ENCODE measurements at regions not wholly inside any gene's neighbourhood (a gene's known extent, or its start where the extent isn't known, plus 50 kb on each side); places are given as distances from the start of the nearest gene placed in this dataset.

- H3K4ac ChIP-seq (ENCODE audit: low read depth, low read length), result no peak overlapping the region
- CTCF ChIA-PET, result interaction anchor here (0.7 to 1.7 kb wide), 2 partner anchors 851 to 1586 kb away, joined by 4 to 6 read pairs; partner anchors contain the start of gene UBE2E3
- no peak overlapping the region for H3K14ac ChIP-seq (replicated peaks; ENCODE audit: low read depth, low read length)
- no peak overlapping the region for H3K18ac ChIP-seq (ENCODE audit: low read depth, low read length)
- H3K27me3 ChIP-seq (ENCODE audit: control insufficient read depth, insufficient read depth, low read length), result no peaks in the 10 kb centered on the region
- H3K4me3 ChIP-seq (ENCODE audit: insufficient read depth, low read depth, low read length), result no peak overlapping the region
- no peaks in the 10 kb centered on the region for H3K36me3 ChIP-seq (ENCODE audit: control insufficient read depth, insufficient read depth, low read length)
- H4K91ac ChIP-seq (ENCODE audit: insufficient read depth, low read depth, low read length), result no peak overlapping the region
- no peak overlapping the region for H3K27ac ChIP-seq (ENCODE audit: insufficient read depth, low read length)
- no peak overlapping the region for H2BK120ac ChIP-seq (ENCODE audit: low read depth, low read length)
- H2BK20ac ChIP-seq (ENCODE audit: low read depth, low read length), result no peak overlapping the region
- no peak overlapping the region for H2BK5ac ChIP-seq (ENCODE audit: low read depth, low read length, poor library complexity, severe bottlenecking)
- H3K23ac ChIP-seq (ENCODE audit: low read depth, low read length), result no peak overlapping the region
- 0 out of 2 replicates have a peak, but pooled peaks cover 2% of the 10 kb centered on the region for H3K4me1 ChIP-seq (ENCODE audit: control insufficient read depth, insufficient read depth, low read length)
- H3K4me2 ChIP-seq (ENCODE audit: low read depth, low read length), result no peak overlapping the region
- no peaks in the 10 kb centered on the region for H3K9me1 ChIP-seq (ENCODE audit: insufficient read depth, low read length)
- no peak for DNase-seq
- no peaks in the 10 kb centered on the region for H4K20me1 ChIP-seq (ENCODE audit: insufficient read depth, low read length)
- H4K5ac ChIP-seq (ENCODE audit: low read depth, low read length), result no peak overlapping the region
- H2AFZ ChIP-seq (replicated peaks; ENCODE audit: low read length, poor library complexity), result no peak overlapping the region
- H3K56ac ChIP-seq (ENCODE audit: extremely low read depth, insufficient read depth, low read length), result no peak overlapping the region
- intact Hi-C loops (cut with micrococcal nuclease), result loop anchor here (5.0 to 10.0 kb wide), 2 partner anchors 113 to 1766 kb away; partner anchors contain the start of gene ITPRID2
- H2BK15ac ChIP-seq (ENCODE audit: low read depth, low read length), result no peak overlapping the region
- no peak for ATAC-seq (ENCODE audit: low read depth)
- in situ Hi-C loops (cut with MboI; ENCODE audit: low sequenced_read_pairs), result loop anchor here (5.0 to 10.0 kb wide), 6 partner anchors 856 to 1766 kb away; partner anchors contain the start of genes ITPRID2 and UBE2E3
- dilution Hi-C loops (cut with HindIII; ENCODE audit: low sequenced_read_pairs, unreplicated experiment), result no loop called here
- no peak overlapping the region for H2AK9ac ChIP-seq (replicated peaks; ENCODE audit: low read depth, low read length, poor library complexity)
- H2AK5ac ChIP-seq (ENCODE audit: low read depth, low read length), result no peak overlapping the region
- TF ChIP-seq MXI1 (IDR thresholded peaks at IDR 0.05; ENCODE audit: borderline replicate concordance, low read depth, low read length) (no peak), CTCF (conservative IDR thresholded peaks at IDR 0.05; ENCODE audit: low read depth, low read length) (no peak), ELK1 (IDR thresholded peaks at IDR 0.05; ENCODE audit: borderline replicate concordance, low read depth, low read length) (no peak), BHLHE40 (IDR thresholded peaks at IDR 0.05; ENCODE audit: low read depth, low read length) (no peak), FOS (IDR thresholded peaks at IDR 0.05; ENCODE audit: low read depth, low read length) (no peak), USF2 (IDR thresholded peaks at IDR 0.05; ENCODE audit: low read depth, low read length) (no peak), MAFK (IDR thresholded peaks at IDR 0.05; ENCODE audit: low read depth, low read length) (no peak), CEBPB (IDR thresholded peaks at IDR 0.05; ENCODE audit: low read depth, low read length) (no peak), RCOR1 (IDR thresholded peaks at IDR 0.05; ENCODE audit: insufficient replicate concordance, low read length) (no peak), CHD1 (IDR thresholded peaks at IDR 0.05; ENCODE audit: low read depth, low read length) (no peak), RAD21 (IDR thresholded peaks at IDR 0.05; ENCODE audit: low read length) (no peak), MAZ (IDR thresholded peaks at IDR 0.05; ENCODE audit: borderline replicate concordance, low read depth, low read length) (no peak), NFE2L2 (IDR thresholded peaks at IDR 0.05; ENCODE audit: low read depth, low read length) (no peak), RFX5 (IDR thresholded peaks at IDR 0.05; ENCODE audit: low read depth, low read length) (no peak), POLR2A (IDR thresholded peaks at IDR 0.05; ENCODE audit: low read depth, low read length) (no peak), SMC3 (IDR thresholded peaks at IDR 0.05; ENCODE audit: low read depth, low read length) (no peak)
- no peaks in the 10 kb centered on the region for H3K79me1 ChIP-seq (ENCODE audit: low read depth in 1 of 2, low read length in 2 of 2)
- no TSS peak for BruUV-seq (replicated peaks)
- H3K9ac ChIP-seq (ENCODE audit: low read depth, low read length), result no peak overlapping the region
- WGBS, 2 experiments (ENCODE audit: extremely low coverage in 2 of 2, insufficient read length in 1 of 2), result no CpG with 5 or more reads among the region's 2 CpGs
- no peaks in the 10 kb centered on the region for H3K9me3 ChIP-seq (ENCODE audit: control insufficient read depth, insufficient read depth, low read length)
- POLR2A ChIA-PET (ENCODE audit: unreplicated experiment), result no interaction called here
- no peak overlapping the region for H4K8ac ChIP-seq (ENCODE audit: low read depth in 2 of 2, low read length in 2 of 2)
Measured at GRCh38 chr2:180128861-180129260, 121.8 kb upstream of the CWC22 start.
